GM03348 (cell line): ENCODE measurements at regions not wholly inside any gene's neighbourhood (a gene's known extent, or its start where the extent isn't known, plus 50 kb on each side); places are given as distances from the start of the nearest gene placed in this dataset.

Source experiments
- DNase-seq: peaks from one replicate; pipeline ENCODE4 v3.0.0; 2012; ENCODE audit warnings: low spot score

GRCh38 chr10:133035952-133036351 is 51.8 kb upstream of the ADGRA1 start:
- no peak for DNase-seq

GRCh38 chr10:133034762-133035161 is 53.0 kb upstream of the ADGRA1 start:
- DNase-seq = no peak

GRCh38 chr10:133034092-133034491 is 53.6 kb upstream of the ADGRA1 start:
- no peak for DNase-seq

GRCh38 chr10:133033742-133034048 is 54.0 kb upstream of the ADGRA1 start:
- no peak for DNase-seq

GRCh38 chr10:133032976-133033741 is 54.6 kb upstream of the ADGRA1 start:
- no peak for DNase-seq

- no peak for DNase-seq
These were observed 55.5 kb upstream of the ADGRA1 start for GRCh38 chr10:133032231-133032630.

- no peak for DNase-seq
These were observed 56.1 kb upstream of the ADGRA1 start for GRCh38 chr10:133031541-133032125.

GRCh38 chr10:133030781-133031180 is 56.9 kb upstream of the ADGRA1 start:
- DNase-seq = no peak

GRCh38 chr10:133030126-133030525 is 57.6 kb upstream of the ADGRA1 start:
- no peak for DNase-seq

- DNase-seq = no peak
These were observed 58.8 kb upstream of the ADGRA1 start for GRCh38 chr10:133028956-133029355.

GRCh38 chr10:133028158-133028557 is 59.6 kb upstream of the ADGRA1 start:
- DNase-seq = no peak

GRCh38 chr10:133027482-133027881 is 60.2 kb upstream of the ADGRA1 start:
- DNase-seq = no peak

GRCh38 chr10:133026726-133027395 is 60.9 kb upstream of the ADGRA1 start:
- no peak for DNase-seq

GRCh38 chr10:133026171-133026570 is 61.6 kb upstream of the ADGRA1 start:
- DNase-seq = no peak

- no peak for DNase-seq
These were observed 62.1 kb upstream of the ADGRA1 start for GRCh38 chr10:133025558-133026090.

- no peak for DNase-seq
These were observed 62.8 kb upstream of the ADGRA1 start for GRCh38 chr10:133024704-133025557.

- no peak for DNase-seq
These were observed 64.4 kb upstream of the ADGRA1 start for GRCh38 chr10:133023216-133023843.

- no peak for DNase-seq
These were observed 65.0 kb upstream of the ADGRA1 start for GRCh38 chr10:133022776-133023100.

GRCh38 chr10:133021963-133022775 is 65.6 kb upstream of the ADGRA1 start:
- DNase-seq = no peak

- DNase-seq = no peak
These were observed 66.4 kb upstream of the ADGRA1 start for GRCh38 chr10:133021116-133021962.
